ENCODE measurements at regions not wholly inside any gene's neighbourhood (a gene's known extent, or its start where the extent isn't known, plus 50 kb on each side); places are given as distances from the start of the nearest gene placed in this dataset.

DNA sequence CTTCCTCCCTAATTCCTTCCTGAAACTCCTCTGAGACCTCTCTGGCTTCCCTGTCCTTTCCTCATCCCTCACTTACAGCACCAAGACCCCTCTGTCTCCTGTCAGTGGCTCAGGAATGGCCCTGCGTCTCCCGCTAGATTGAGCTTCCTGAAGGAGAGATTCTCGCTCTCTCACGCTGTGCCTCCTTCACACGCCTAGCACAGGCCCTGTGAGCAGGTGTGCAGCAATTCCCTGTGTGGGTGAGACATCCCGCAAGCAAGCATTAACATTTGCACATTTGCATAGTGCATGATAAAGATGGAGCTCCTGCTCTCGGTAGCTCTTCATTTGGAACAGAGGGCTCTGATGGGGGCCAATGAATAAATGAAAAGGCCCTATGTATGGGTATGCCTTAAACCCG lies 159.8 kb downstream of the ADAMTS15 start:
- TF ChIP-seq, protein P1, sequence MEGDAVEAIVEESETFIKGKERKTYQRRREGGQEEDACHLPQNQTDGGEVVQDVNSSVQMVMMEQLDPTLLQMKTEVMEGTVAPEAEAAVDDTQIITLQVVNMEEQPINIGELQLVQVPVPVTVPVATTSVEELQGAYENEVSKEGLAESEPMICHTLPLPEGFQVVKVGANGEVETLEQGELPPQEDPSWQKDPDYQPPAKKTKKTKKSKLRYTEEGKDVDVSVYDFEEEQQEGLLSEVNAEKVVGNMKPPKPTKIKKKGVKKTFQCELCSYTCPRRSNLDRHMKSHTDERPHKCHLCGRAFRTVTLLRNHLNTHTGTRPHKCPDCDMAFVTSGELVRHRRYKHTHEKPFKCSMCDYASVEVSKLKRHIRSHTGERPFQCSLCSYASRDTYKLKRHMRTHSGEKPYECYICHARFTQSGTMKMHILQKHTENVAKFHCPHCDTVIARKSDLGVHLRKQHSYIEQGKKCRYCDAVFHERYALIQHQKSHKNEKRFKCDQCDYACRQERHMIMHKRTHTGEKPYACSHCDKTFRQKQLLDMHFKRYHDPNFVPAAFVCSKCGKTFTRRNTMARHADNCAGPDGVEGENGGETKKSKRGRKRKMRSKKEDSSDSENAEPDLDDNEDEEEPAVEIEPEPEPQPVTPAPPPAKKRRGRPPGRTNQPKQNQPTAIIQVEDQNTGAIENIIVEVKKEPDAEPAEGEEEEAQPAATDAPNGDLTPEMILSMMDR (IDR thresholded peaks at IDR 0.05), result no peak
- TF ChIP-seq POLR2A (IDR thresholded peaks at IDR 0.05), result no peak
